DND-41 (cell line): ENCODE measurements at regions not wholly inside any gene's neighbourhood (a gene's known extent, or its start where the extent isn't known, plus 50 kb on each side); places are given as distances from the start of the nearest gene placed in this dataset.

Experiments used
- EZH2 ChIP-seq: IDR thresholded peaks from 3 replicates; pipeline ENCODE4 v1.6.1; 2012; ENCODE audit warnings: borderline replicate concordance, low read depth, mild to moderate bottlenecking, moderate library complexity, low read length, inconsistent platforms; ENCODE audit not compliant: severe bottlenecking
- TF ChIP-seq, protein P1 (sequence below): IDR thresholded peaks from 2 replicates; pipeline ENCODE4 v1.5.1; 2012; ENCODE audit warnings: borderline replicate concordance, low read length, moderate library complexity, mild to moderate bottlenecking; ENCODE audit not compliant: poor library complexity, severe bottlenecking; ENCODE audit errors: extremely low read depth

GRCh38 chr5:26148569-26149107 is 889.7 kb downstream of the CDH9 start:
- TF ChIP-seq, protein P1, sequence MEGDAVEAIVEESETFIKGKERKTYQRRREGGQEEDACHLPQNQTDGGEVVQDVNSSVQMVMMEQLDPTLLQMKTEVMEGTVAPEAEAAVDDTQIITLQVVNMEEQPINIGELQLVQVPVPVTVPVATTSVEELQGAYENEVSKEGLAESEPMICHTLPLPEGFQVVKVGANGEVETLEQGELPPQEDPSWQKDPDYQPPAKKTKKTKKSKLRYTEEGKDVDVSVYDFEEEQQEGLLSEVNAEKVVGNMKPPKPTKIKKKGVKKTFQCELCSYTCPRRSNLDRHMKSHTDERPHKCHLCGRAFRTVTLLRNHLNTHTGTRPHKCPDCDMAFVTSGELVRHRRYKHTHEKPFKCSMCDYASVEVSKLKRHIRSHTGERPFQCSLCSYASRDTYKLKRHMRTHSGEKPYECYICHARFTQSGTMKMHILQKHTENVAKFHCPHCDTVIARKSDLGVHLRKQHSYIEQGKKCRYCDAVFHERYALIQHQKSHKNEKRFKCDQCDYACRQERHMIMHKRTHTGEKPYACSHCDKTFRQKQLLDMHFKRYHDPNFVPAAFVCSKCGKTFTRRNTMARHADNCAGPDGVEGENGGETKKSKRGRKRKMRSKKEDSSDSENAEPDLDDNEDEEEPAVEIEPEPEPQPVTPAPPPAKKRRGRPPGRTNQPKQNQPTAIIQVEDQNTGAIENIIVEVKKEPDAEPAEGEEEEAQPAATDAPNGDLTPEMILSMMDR = no peak
- no peak for TF ChIP-seq EZH2
